Sigmoid colon (tissue), 6 donors: ENCODE measurements at regions not wholly inside any gene's neighbourhood (a gene's known extent, or its start where the extent isn't known, plus 50 kb on each side); places are given as distances from the start of the nearest gene placed in this dataset.
"Not testable (repeated sequence)": the region's sequence is repeated elsewhere in the genome, so short reads cannot be mapped to it uniquely, and the experiment has no call there.

ENCODE experiments used
- DNase-seq: peaks from one replicate; pipeline ENCODE4 v3.0.0-alpha.2; 2019
- H3K27ac ChIP-seq, 4 donors: fragments of 200-600 bp; sonication (generic); one replicate each; pipeline ENCODE4 v1.5.1; 2016 to 2019; ENCODE audit warnings: mild to moderate bottlenecking in 1 of 4
- H3K27me3 ChIP-seq, 3 donors: fragments of 200-600 bp; sonication (generic); one replicate each; pipeline ENCODE4 v1.5.1; 2019; ENCODE audit warnings: mild to moderate bottlenecking in 1 of 3
- H3K36me3 ChIP-seq, 4 donors: fragments of 200-600 bp; sonication (generic); one replicate each; pipeline ENCODE4 v1.5.1; 2016 to 2019
- H3K4me1 ChIP-seq, 4 donors: fragments of 200-600 bp; sonication (generic); one replicate each; pipeline ENCODE4 v1.5.1; 2017 to 2019
- H3K4me3 ChIP-seq, 4 donors: fragments of 200-600 bp; sonication (generic); one replicate each; pipeline ENCODE4 v1.5.1; 2017 to 2019; ENCODE audit warnings: mild to moderate bottlenecking in 2 of 4, moderate library complexity in 1 of 4
- H3K9me3 ChIP-seq, 4 donors: fragments of 200-600 bp in 3 of 4; sonication (generic) in 3 of 4; one replicate each; pipeline versions ENCODE4 v1.5.1 to v1.6.1; 2013 to 2019
- CTCF ChIP-seq, 4 experiments: fragments of 450-650 bp in 3 of 4; fragments of 200-600 bp in 1 of 4; IDR thresholded peaks; one replicate each; pipeline ENCODE4 v1.5.1; 2016 to 2019; ENCODE audit warnings: antibody characterized with exemption in 4 of 4, mild to moderate bottlenecking in 3 of 4, moderate library complexity in 2 of 4
- EP300 ChIP-seq, 4 donors: sonication (generic); formaldehyde crosslinking; IDR thresholded peaks; one replicate each; pipeline ENCODE4 v1.6.1; 2017; ENCODE audit warnings: antibody characterized with exemption in 4 of 4
- POLR2A ChIP-seq, 2 donors: fragments of 450-650 bp; IDR thresholded peaks; one replicate each; pipeline ENCODE4 v1.6.1; 2016; ENCODE audit warnings: antibody characterized with exemption in 2 of 2, mild to moderate bottlenecking in 2 of 2, moderate library complexity in 2 of 2
- POLR2AphosphoS5 ChIP-seq, 4 donors: sonication (generic); formaldehyde crosslinking; IDR thresholded peaks; one replicate each; pipeline ENCODE4 v1.6.1; 2017; ENCODE audit warnings: antibody characterized with exemption in 4 of 4
- WGBS, 2 donors: extraction: QIAGEN DNeasy Blood & Tissue Kit; methylation state at CpG; one replicate each; pipeline ENCODE4 v1.1.7; 2013; 5-methylcytosine and 5-hydroxymethylcytosine counted together
- intact Hi-C: fragments of 100-400 bp; cut with DNase I; formaldehyde crosslinking; loops from one replicate; pipeline ENCODE4 v1.15.1; 2023
- donor health status: healthy with polysubstance abuse.
- donor health status: healthy.

DNA sequence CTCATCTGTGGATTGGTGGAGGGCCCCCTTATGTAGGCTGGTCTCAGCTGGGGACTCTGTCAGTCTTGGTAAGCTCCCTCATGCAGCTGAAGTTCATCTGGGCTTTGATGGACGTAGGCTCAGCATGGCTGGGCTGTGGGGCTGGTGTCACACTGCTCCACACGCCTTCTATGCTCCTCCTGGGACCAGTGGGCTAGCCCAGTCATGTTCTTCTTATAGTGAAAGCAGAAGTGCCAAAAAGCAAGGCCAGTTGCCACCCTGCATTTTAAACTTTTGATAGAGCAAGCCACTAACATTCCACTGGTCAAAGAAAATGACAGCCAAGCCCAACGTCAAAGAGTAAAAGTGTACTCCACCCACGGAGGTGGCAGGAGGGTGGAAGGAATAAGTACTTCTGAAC is 165.5 kb downstream of the MEX3B start:
- WGBS, 2 donors: 69 to 82% methylated on average over 4 of the region's 4 CpGs
- no peaks in the 10 kb centered on the region for H3K36me3 ChIP-seq
- H3K27ac ChIP-seq: no peak overlapping the region
- no peaks in the 10 kb centered on the region for H3K9me3 ChIP-seq
- H3K27me3 ChIP-seq: no peaks in the 10 kb centered on the region
- TF ChIP-seq POLR2AphosphoS5 (IDR thresholded peaks at IDR 0.05) (no peak), EP300 (IDR thresholded peaks at IDR 0.05) (no peak), CTCF (IDR thresholded peaks at IDR 0.05) (no peak), POLR2A (IDR thresholded peaks at IDR 0.05) (no peak)
- intact Hi-C loops: no loop called here
- no peak for DNase-seq
- peaks cover 0 to 23% (median 16%) of the 10 kb centered on the region in 4 donors for H3K4me1 ChIP-seq
- H3K4me3 ChIP-seq: no peak overlapping the region

DNA sequence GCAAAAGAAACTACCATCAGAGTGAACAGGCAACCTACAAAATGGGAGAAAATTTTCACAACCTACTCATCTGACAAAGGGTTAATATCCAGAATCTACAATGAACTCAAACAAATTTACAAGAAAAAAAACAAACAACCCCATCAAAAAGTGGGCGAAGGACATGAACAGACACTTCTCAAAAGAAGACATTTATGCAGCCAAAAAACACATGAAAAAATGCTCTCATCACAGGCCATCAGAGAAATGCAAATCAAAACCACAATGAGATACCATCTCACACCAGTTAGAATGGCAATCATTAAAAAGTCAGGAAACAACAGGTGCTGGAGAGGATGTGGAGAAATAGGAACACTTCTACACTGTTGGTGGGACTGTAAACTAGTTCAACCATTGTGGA is 170.1 kb downstream of the MEX3B start:
- H3K4me1 ChIP-seq: peaks cover 0 to 23% (median 16%) of the 10 kb centered on the region in 4 donors
- 75 to 91% methylated on average over 1 of the region's 1 CpG for WGBS, 2 donors
- H3K9me3 ChIP-seq, H3K4me3 ChIP-seq, H3K36me3 ChIP-seq, DNase-seq, H3K27me3 ChIP-seq, intact Hi-C loops, H3K27ac ChIP-seq: not testable (repeated sequence)

- H3K27me3 ChIP-seq, H3K4me1 ChIP-seq, DNase-seq, H3K4me3 ChIP-seq, H3K36me3 ChIP-seq, H3K9me3 ChIP-seq, H3K27ac ChIP-seq, intact Hi-C loops: not testable (repeated sequence)
- 91 to 93% methylated on average over 21 to 25 of the region's 29 CpGs for WGBS, 2 donors
These were observed 175.1 kb downstream of the MEX3B start for GRCh38 chr15:81870746-81871106.

DNA sequence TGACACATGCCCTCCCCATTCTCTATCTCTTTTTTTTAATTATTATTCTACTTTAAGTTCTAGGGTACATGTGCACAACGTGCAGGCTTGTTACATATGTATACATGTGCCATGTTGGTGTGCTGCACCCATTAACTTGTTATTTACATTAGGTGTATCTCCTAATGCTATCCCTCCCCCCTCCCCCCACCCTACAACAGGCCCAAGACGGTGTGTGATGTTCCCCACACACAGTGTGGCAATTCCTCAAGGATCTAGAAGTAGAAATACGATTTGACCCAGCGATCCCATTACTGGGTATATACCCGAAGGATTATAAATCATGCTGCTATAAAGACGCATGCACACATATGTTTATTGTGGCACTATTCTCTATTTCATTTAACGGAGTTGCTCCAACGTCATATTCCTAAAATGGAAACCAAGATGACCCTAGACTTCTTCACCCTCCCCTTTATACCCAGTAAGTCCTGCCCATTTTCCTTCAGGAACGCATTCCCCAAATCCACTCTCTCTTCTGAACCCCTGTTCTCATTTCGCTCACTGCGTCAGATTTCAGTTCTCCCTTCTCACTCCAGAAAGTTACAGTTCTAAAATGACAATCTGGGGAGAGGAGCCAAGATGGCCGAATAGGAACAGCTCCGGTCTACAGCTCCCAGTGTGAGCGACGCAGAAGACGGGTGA is 175.6 kb downstream of the MEX3B start:
- WGBS, 2 donors: 86 to 92% methylated on average over 16 of the region's 16 CpGs
- H3K4me3 ChIP-seq, DNase-seq, intact Hi-C loops, H3K27ac ChIP-seq, H3K27me3 ChIP-seq, H3K36me3 ChIP-seq, H3K4me1 ChIP-seq, H3K9me3 ChIP-seq: not testable (repeated sequence)

- H3K9me3 ChIP-seq: no peaks in the 10 kb centered on the region
- H3K4me1 ChIP-seq: no peaks in the 10 kb centered on the region
- DNase-seq: no peak
- 88 to 90% methylated on average over 10 of the region's 10 CpGs for WGBS, 2 donors
- no peak for TF ChIP-seq CTCF (IDR thresholded peaks at IDR 0.05)
- TF ChIP-seq EP300 (IDR thresholded peaks at IDR 0.05): no peak
- TF ChIP-seq POLR2AphosphoS5 (IDR thresholded peaks at IDR 0.05): no peak
- no peak for TF ChIP-seq POLR2A (IDR thresholded peaks at IDR 0.05)
- H3K27ac ChIP-seq: no peak overlapping the region
- no peaks in the 10 kb centered on the region for H3K36me3 ChIP-seq
- H3K27me3 ChIP-seq: no peaks in the 10 kb centered on the region
- intact Hi-C loops: no loop called here
- H3K4me3 ChIP-seq: no peak overlapping the region
These were observed 176.5 kb downstream of the MEX3B start for GRCh38 chr15:81869161-81869954.

GRCh38 chr15:81865850-81866537 is 179.8 kb downstream of the MEX3B start:
- H3K27me3 ChIP-seq: no peaks in the 10 kb centered on the region
- intact Hi-C loops: no loop called here
- 83 to 84% methylated on average over 11 of the region's 11 CpGs for WGBS, 2 donors
- no peaks in the 10 kb centered on the region for H3K9me3 ChIP-seq
- no peak overlapping the region for H3K4me3 ChIP-seq
- no peaks in the 10 kb centered on the region for H3K4me1 ChIP-seq
- TF ChIP-seq CTCF (IDR thresholded peaks at IDR 0.05): no peak
- no peak for TF ChIP-seq POLR2AphosphoS5 (IDR thresholded peaks at IDR 0.05)
- TF ChIP-seq EP300 (IDR thresholded peaks at IDR 0.05): no peak
- no peak for TF ChIP-seq POLR2A (IDR thresholded peaks at IDR 0.05)
- H3K36me3 ChIP-seq: no peaks in the 10 kb centered on the region
- H3K27ac ChIP-seq: no peak overlapping the region
- no peak for DNase-seq
